HG02840 (cell line): ENCODE measurements at regions not wholly inside any gene's neighbourhood (a gene's known extent, or its start where the extent isn't known, plus 50 kb on each side); places are given as distances from the start of the nearest gene placed in this dataset.
"Not testable (repeated sequence)": the region's sequence is repeated elsewhere in the genome, so short reads cannot be mapped to it uniquely, and the experiment has no call there.

Experiments
- ATAC-seq: cut with Tn5 transposase; IDR thresholded peaks from one replicate; pipeline ENCODE4 v1.9.1; 2021; ENCODE audit warnings: mild to moderate bottlenecking, moderate library complexity, moderate number of reproducible peaks; ENCODE audit not compliant: unreplicated experiment, low FRiP score

DNA sequence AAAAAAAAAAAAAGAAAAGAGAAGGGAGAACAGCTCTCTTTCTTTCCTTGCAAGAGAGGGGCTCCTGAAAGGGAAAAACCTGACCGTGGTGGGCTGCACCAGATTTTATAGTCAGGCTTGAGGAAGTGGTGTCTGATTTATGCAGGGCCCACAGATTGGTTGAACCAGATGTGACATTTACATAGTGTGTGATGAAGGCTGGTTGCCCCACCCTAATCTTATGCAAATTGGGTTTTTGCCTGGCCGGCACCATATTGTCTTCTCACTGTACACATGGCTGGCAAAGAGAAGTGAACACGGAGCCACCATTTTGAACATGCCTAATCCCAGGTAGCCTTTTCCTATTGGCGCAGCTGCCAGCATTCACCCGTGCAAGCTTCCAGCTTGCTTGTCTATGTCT is 154.4 kb downstream of the OXSM start:
- ATAC-seq = no peak

DNA sequence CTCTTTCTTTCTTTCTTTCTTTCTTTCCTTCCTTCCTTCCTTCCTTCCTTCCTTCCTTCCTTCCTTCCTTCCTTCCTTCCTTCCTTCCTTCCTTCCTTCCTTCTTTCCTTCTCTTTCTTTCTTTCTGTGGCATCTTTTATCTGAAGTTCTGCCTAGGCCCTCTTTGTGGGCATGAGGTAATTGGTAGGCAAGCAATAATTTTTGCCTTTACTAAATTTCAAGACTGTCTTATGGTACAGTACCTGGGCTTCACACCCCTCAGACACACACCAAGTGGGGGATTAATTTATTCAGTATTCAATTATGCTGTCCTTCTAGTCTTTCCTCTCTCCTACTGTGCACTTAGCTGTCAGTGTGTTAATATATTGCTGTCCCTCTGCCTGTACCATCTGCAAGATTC is 155.5 kb downstream of the OXSM start:
- ATAC-seq = no peak

DNA sequence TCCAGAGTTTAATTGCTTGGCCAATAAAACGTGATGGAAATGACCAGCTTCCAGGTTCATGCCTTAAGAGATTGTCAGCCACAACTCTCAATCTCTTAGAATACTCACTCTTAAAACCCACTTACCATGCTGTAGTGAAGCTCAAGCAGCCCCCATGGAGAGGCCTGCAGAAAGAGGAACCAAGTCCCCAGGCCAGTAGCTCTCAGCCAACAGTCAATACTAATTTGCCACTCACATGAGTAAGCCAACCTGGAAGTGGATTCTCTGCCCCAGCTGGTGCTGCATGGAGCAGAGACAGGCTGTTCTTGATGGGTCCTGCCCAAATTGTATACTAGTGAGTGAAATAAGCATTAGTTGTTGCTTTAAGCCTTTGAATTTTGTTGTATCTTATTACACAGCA is 155.9 kb downstream of the OXSM start:
- no peak for ATAC-seq

DNA sequence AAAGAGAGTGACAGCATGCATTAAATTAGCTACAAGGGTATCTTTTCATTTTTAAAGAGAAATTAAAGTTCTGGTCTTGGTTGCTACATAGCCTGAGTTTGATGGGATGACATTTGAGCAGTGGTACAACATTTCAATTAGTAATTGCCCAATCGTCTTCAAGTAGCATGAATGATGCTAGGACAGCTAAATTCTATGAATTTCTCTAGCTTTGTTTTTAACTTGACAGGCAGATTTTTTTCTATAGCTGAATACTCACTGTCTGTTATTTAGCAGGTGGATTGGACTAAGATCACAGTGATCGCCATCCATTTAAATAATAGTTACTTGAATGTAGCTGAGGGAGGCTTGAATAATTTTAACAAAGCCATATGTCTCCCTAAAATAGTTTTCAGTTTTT is 162.2 kb downstream of the OXSM start:
- no peak for ATAC-seq

DNA sequence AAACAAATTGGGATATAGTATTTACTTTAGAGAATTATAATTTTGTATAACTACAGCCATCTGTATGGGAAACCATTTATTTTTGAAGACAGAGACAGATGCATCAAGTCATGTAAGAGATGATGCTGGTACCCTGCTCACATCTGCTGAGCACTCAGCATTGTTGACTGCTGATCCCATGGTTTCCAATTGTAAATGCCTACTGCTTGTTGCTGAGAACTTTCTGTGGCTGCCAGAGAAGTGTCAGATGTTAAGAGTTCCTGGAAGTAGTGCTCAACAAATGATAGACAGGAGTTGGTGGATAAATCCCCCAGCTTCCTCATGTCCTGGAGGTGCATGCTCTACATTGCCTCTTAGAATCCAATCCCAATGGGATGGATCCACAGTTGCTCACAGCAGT is 167.1 kb downstream of the OXSM start:
- no peak for ATAC-seq

DNA sequence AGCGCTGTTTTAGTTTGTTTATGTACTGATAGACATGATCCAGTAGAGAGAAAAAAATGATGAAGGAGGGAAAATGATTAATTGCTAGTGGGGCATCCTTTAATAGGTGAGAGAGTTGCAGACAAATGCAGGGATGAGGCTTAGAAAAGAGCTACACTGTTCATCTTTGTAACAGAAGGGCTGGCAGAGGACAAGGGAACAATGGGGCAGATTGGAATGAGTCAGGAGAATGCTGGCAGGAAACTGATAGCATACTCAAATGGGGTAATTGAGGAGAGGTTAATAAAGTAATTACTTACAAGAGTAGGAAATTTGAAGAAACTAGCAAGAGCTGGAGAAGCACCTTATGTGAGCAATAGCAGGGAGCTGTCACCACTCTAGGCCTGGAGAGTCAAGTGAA is 170.9 kb downstream of the OXSM start:
- ATAC-seq = no peak

DNA sequence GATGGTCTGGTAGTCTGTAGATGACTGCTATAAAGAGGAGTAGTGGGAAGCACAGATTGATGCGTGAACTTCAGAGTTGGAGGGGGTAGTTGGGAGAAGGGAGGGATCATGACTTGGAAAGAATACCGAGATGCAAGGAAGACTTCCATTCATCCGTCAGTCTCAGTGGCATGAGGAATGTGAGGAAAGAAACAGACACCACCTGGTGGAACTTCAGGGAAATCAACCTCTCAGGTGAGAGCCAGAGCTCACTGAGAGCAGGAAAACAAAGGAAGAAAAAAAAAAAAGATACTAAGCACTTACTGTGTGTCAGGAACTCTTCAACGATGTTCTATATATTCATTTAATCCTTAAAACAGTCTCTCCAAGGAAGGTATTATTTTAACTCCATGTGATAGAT is 172.4 kb downstream of the OXSM start:
- ATAC-seq = no peak

DNA sequence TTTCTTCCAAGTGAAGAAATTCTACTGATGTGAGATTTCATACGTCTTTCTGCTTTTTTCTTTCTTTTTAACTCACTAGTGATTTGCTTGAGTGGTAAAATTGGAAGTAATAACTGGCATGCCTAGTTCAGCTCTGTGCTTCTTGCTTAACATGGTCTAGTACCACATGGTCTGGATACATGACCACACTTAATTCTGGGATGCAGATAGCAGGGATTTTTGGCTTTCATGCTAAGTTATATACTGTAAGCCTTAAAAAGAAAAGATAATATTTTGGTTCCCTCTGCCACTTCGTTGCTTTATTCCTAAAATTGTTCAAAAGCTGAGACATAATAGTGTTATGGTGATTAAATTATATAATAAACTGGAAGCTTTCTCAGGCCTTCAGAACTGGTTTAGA is 174.3 kb downstream of the OXSM start:
- no peak for ATAC-seq

DNA sequence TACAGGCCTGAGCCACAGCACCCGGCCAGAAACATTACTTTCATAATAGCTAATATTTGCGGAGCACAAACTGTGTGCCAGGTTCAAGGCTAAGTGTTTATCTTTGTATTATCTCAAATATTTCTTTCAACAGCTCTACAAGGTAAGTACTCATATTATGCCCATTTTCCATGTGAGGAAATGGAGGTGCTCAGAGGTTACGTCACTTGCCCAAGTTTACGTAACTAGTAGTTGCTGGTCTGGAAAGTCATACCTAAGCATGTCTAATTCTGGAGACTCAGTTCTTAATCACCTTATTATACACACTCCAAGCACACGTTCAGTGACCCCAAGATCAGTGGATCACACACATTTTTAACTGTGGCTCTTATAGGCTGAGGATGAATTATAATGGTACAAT is 177.5 kb downstream of the OXSM start:
- no peak for ATAC-seq

DNA sequence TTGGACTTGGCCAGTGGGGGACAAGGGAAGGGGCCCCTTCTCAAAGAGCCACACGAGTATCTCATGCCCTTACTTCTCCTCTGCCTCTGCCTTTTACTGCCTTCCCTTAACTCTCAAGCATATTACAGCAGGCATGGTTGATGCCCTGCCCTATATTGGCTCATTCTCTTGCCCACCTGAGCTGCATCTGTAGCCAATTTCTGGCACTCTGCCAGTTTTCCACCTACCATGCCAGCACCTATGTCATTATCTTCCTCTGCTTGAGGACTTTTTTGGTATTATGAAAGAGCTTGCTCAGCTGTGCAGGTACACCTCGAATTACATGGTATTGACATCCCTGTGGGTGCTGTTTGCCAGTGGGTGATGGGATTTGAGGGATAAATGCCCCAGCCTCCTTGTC is 181.8 kb downstream of the OXSM start:
- no peak for ATAC-seq

DNA sequence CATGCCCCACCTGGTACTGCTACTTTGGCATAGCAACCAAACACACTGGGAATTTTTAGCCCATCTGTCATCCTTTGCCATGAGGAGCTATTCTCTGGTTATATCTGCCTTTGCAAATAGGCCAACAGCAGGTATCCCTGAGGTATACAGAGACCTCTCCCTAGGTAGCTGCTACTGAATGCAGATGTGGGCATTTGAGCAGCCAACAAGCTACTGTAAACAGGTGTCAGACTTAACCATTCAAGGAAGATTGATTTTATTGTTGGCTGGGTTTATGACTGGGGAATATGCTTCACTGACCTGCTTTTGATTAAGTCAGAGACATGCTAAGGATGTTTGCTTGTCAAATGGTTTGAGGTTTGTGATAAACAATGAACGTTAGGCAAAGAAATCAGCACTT is 183.2 kb downstream of the OXSM start:
- ATAC-seq = no peak

DNA sequence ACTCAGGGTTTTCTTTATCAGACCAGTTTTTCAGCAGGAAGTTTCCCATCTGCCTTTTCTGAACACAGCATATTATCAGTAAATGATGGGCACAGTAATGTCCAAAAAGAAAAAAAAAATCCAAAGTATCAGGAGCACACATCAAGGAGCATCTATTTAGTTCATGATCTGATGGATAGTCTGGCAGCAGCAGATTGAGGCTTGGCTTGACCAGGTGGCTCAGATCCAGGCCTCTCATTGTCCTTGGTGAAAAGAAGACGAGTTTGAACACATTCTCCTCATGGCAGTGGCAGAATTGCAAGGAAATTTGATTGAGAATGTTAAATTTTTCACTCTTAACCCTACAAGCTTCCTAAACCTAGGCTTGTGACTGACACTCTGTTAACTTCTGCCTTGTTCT is 192.9 kb downstream of the OXSM start:
- no peak for ATAC-seq

DNA sequence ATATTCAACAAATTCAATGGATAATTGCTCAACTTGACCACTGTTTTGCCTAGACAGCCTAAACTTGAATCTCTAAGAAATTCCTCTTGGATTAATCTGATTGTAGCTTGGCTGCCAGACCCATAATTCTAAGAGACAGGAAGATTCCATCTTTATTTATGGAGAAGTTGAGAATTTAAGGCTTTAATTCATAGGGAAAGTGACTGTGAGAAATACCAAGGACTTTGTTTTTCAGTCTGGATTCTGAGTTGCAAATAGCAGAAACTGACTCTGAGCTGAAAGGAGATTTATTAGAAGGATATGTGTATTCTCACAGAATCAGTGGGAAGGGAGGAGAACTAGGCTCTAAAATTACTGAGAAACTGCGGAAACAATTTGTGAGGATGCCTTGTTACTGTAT is 195.7 kb downstream of the OXSM start:
- no peak for ATAC-seq

DNA sequence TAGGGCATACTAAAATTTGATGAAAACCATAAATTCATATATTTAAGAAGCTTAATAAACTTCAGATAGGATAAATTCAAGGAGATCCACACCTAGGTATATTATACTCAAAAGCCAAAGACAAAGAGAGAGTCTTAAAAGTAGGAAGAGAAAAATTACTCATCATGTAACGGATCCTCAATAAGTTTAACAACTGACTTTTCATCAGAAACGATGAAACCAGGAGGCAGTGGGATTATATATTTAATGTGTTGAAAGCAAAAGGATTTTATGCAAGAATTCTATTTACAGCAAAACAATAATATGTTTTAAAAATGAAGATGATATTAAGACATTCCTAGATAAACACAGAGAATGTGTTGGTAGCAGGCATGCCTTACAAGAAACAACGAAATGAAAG is 202.7 kb downstream of the OXSM start:
- ATAC-seq = no peak

DNA sequence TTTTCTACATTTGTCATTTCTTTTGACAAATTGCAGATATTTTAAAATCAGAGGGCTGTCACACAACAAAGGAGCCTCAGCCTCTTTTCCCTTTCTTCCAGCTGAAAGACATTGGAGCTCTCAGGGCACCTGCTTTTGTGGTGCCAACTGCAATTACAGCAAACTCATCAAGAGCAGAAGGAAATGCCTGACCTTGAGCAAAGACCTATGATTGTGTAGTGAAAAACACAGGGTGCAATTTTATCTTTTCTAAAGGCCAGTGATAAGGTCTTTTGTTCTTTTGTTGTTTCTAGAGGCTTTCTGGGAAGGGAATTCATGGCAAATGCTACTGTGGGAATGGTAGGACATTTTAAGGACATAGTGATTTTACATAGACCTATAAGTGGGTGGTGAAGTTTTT is 214.3 kb downstream of the OXSM start:
- ATAC-seq = no peak

DNA sequence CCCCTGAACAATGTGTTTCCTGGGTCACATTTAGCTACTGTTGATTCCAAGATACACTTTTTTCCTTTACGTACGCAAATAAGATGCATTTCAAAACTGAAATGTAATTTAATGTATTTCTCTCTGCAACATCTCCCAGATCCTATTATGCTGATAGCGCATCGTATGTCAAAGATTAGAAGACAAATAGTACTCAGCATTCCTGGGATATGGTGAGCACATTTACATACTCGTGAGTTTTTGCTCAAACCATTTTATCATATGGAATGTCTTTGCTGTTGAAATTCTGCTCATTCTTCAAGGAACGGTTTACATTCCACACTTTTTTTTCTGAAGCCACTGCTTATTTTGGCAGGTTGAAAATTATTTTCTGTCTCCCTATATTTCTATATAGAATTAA is 221.4 kb downstream of the OXSM start:
- no peak for ATAC-seq

DNA sequence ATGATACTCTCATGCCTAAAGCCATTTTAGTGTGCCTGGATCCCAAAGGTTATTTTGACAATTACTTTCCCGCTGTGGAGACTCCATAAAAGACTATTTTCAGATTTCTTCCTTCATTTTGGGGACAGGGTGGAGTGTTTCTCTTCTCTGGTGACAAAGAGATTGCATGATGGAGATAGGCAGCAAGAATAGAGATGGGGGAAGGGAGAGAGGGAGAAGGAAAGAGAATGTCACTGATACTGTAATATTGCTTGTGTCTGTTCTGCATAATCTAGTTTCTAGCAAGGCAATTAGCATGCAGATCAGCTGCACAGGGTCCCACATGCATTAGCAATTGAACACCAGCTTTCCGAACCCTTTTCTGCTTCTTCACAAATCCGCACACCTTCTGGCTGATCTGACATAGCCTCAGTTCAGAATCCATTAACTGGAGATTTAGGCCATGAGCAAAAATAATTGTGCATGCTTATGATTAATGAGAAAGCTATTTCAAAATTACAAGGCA is 222.4 kb downstream of the OXSM start:
- ATAC-seq = no peak

DNA sequence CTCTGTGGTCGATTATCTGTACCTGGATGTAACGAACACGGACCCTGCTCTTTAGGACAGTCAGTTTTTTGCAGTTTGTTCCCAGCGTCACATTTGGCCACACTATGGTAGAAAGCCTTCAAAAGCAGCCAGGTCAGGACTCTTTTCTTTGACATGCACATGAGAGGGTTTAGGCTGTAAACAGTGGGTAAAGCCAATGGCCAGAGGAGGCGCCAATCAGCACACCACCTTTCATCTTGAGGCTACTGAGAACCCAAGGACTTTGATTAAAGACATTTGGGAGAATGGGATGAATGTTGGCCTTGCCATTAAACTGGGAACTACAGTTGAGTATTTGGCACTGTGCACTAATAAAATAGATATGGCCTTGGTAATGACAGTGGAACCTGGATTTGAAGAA is 225.9 kb downstream of the OXSM start:
- ATAC-seq = no peak

DNA sequence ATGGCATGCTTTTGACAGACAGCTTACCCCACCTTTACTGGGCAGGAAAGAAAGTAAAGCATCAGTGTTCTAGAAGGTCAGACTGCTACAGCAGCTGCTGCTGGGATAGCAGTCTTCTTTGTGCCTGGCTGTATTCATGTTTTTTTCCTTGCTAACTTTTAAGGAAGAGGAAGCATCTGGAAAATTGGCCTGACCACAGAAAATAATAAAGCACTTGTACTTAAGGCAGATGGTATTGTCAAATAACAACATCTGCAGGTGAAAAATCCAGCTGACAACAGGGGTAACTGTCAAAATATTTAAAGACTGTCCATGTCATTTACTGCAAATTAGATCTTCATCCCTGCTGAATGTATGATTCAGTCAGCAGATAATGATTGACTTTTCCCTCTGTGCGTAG is 229.0 kb downstream of the OXSM start:
- ATAC-seq = no peak

DNA sequence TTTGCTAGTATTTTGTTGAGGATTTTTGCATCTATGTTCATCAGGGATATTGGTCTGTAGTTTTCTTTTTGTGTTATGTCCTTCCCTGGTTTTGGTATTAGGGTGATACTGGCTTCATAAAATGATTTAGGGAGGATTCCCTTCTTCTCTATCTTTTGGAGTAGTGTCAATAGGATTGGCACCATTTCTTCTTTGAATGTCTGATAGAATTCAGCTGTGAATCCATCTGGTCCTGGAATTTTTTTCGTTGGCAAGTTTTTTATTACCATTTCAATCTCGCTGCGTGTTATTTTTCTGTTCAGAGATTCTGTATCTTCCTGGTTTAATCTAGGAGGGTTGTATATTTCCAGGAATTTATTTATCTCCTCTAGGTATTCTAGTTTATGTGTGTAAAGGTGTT is 234.3 kb downstream of the OXSM start:
- ATAC-seq = not testable (repeated sequence)

DNA sequence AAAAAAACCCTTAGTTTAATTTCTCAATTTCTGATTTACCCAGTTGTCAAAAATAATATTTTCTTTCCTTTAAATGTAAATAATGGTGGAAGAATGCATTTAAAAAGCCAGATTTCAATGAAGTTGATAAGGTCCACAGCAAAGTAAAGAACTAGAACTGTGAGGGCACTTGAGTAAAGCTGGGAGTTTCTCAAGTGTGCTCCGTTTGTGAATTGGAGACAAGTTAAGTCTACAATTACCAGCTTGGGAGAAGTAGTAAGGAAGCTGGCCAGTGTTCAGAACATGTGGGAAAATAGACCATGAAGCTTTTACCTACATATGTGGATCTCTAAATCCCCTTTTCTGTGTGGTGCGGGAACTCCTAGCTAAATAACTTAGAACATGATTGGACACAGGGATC is 239.4 kb downstream of the OXSM start:
- no peak for ATAC-seq

DNA sequence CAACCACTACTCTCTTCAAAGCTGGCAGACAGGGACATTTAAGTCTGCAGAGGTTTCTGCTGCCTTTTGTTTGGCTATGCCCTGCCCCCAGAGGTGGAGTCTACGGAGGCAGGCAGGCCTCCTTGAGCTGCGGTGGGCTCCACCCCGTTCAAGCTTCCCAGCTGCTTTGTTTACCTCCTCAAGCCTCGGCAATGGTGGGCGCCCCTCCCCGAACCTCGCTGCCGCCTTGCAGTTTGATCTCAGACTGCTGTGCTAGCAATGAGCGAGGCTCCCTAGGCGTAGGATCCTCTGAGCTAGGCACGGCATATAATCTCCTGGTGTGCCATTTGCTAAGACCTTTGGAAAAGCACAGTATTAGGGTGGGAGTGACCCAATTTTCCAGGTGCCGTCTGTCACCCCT is 252.2 kb downstream of the OXSM start:
- not testable (repeated sequence) for ATAC-seq

DNA sequence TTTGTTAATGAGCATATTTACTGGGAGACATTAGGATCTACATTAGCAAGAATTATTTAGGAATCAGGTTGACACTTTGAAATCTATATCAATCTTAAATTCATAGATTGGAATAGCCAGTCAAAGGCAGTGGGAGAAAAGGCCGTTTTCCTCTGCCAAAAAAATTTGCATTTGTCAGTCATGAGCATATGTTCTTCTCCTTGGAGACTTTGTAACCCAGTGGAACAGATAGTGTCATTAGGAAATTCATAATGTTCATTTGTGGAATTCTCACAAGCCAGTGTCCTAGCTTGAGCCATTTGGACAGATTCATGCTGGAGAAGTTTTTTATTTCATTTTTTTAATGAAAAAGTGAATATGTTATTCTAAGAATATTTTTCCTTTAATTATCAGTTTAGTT is 260.1 kb downstream of the OXSM start:
- no peak for ATAC-seq
